Panc1 (cell line): ENCODE measurements at regions not wholly inside any gene's neighbourhood (a gene's known extent, or its start where the extent isn't known, plus 50 kb on each side); places are given as distances from the start of the nearest gene placed in this dataset.

Experiments used
- ATAC-seq: fragments of 200-7000 bp; cut with Tn5 transposase; 2 replicates; pipeline ENCODE4 v1.9.1; 2020; ENCODE audit warnings: mild to moderate bottlenecking, moderate library complexity
- BruUV-seq: library from RNA; stranded (reverse); fragments of 400-500 nt; replicated peaks from 2 replicates; lab custom pipeline; 2021; lab: Mats Ljungman, UMichigan
- CTCF ChIA-PET: fragments of 300-600 bp; sonication (Branson Sonifier 250); formaldehyde crosslinking; loops from one replicate; lab custom pipeline; 2022; ENCODE audit warnings: antibody characterized with exemption; lab: Charles Lee
- POLR2A ChIA-PET: fragments of 300-600 bp; sonication (Branson Sonifier 250); formaldehyde crosslinking; loops from one replicate; lab custom pipeline; 2022; ENCODE audit warnings: antibody characterized with exemption; lab: Charles Lee
- DNase-seq: peaks from one replicate; pipeline ENCODE4 v3.0.0-alpha.2; 2010; ENCODE audit warnings: low read depth, low spot score
- H3K27ac ChIP-seq: 2 replicates; pipeline ENCODE4 v1.5.1; 2011; ENCODE audit warnings: mild to moderate bottlenecking, low read length, inconsistent platforms
- H3K27me3 ChIP-seq: fragments of 200-500 bp; sonication (Bioruptor generic); 2 replicates; pipeline ENCODE4 v1.6.0; 2014; ENCODE audit warnings: low read length, inconsistent platforms; ENCODE audit not compliant: control insufficient read depth, insufficient read depth
- H3K36me3 ChIP-seq: fragments of 200-500 bp; sonication (Bioruptor generic); 2 replicates; pipeline ENCODE4 v1.5.1; 2014; ENCODE audit warnings: inconsistent platforms, mild to moderate bottlenecking, low read length, moderate library complexity; ENCODE audit not compliant: control insufficient read depth, insufficient read depth
- H3K4me1 ChIP-seq: 2 replicates; pipeline ENCODE4 v1.5.1; 2011; ENCODE audit warnings: inconsistent platforms, mild to moderate bottlenecking, low read length, moderate library complexity; ENCODE audit not compliant: control insufficient read depth, insufficient read depth
- H3K4me3 ChIP-seq, 2 experiments: 2 replicates each; pipeline ENCODE4 v1.5.1; 2011 to 2012; ENCODE audit warnings: low read depth in 2 of 2, low read length in 2 of 2, mild to moderate bottlenecking in 2 of 2, inconsistent platforms in 1 of 2, moderate library complexity in 1 of 2
- H3K9me3 ChIP-seq: fragments of 200-500 bp; sonication (Bioruptor generic); 2 replicates; pipeline ENCODE4 v1.5.1; 2014; ENCODE audit warnings: low read depth, mild to moderate bottlenecking, inconsistent platforms, low read length, moderate library complexity; ENCODE audit not compliant: control insufficient read depth, insufficient read depth
- POLR2AphosphoS5 ChIP-seq: IDR thresholded peaks from 2 replicates; pipeline ENCODE4 v1.6.1; 2012; ENCODE audit warnings: mild to moderate bottlenecking, low read depth, low read length, moderate library complexity
- SIN3A ChIP-seq: IDR thresholded peaks from 2 replicates; pipeline ENCODE4 v1.6.1; 2012; ENCODE audit warnings: low read depth, mild to moderate bottlenecking, low read length, moderate library complexity, borderline replicate concordance; ENCODE audit not compliant: insufficient read depth
- TCF7L2 ChIP-seq: IDR thresholded peaks from 2 replicates; pipeline ENCODE4 v1.6.1; 2011; ENCODE audit warnings: mild to moderate bottlenecking, low read depth, low read length, inconsistent platforms
- in situ Hi-C: cut with HindIII; loops from 2 replicates; pipeline ENCODE4 v1.10.0; 2016; ENCODE audit warnings: low sequenced_read_pairs, low pct_unique_long_range_greater_than_20kb
- intact Hi-C: fragments of 100-400 bp; cut with micrococcal nuclease; formaldehyde crosslinking; loops from one replicate; pipeline ENCODE4 v1.10.0; 2022; ENCODE audit not compliant: unreplicated experiment
- TF ChIP-seq, protein P1 (sequence below): fragments of 450-650 bp; IDR thresholded peaks from 2 replicates; pipeline ENCODE4 v1.5.1; 2017; ENCODE audit warnings: mild to moderate bottlenecking
- TF ChIP-seq, protein P2 (sequence below), 2 experiments: IDR thresholded peaks; 2 replicates each; pipeline ENCODE4 v1.6.1; 2011 to 2012; ENCODE audit warnings: low read depth in 2 of 2, control low read depth in 1 of 2, low read length in 1 of 2, mild to moderate bottlenecking in 1 of 2, moderate library complexity in 1 of 2; ENCODE audit not compliant: insufficient read depth in 1 of 2

DNA sequence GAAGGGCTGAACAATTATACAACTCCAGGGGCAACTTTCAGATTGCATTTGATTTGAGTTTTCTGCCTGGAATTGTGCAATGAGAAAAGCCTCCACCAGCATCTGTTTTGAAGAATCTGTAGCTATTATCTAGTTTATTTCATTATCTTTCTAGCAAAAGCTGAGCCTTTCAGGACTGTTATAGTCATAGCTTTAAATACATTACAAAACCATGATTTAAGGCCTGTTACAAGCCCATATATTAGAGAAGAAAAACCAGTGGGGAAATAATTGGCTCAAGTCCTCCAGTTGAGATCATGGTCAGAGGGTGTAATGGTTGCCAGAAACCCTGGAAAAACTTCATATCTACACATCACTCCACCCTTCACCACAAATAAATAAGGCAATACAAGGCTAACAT, 676.2 kb downstream of the HDGFL1 start:
- Histone ChIP-seq H3K27ac (no peak overlapping the region), H3K9me3 (no peaks in the 10 kb centered on the region), H3K4me1 (no peaks in the 10 kb centered on the region), H3K27me3 (no peaks in the 10 kb centered on the region), H3K36me3 (no peaks in the 10 kb centered on the region), H3K4me3 (no peak overlapping the region)
- DNase-seq (no peak), ATAC-seq (no peak)
- intact Hi-C loops (no loop called here), in situ Hi-C loops (no loop called here)
- ChIA-PET POLR2A (no interaction called here), CTCF (no interaction called here)
- TF ChIP-seq, protein P1, sequence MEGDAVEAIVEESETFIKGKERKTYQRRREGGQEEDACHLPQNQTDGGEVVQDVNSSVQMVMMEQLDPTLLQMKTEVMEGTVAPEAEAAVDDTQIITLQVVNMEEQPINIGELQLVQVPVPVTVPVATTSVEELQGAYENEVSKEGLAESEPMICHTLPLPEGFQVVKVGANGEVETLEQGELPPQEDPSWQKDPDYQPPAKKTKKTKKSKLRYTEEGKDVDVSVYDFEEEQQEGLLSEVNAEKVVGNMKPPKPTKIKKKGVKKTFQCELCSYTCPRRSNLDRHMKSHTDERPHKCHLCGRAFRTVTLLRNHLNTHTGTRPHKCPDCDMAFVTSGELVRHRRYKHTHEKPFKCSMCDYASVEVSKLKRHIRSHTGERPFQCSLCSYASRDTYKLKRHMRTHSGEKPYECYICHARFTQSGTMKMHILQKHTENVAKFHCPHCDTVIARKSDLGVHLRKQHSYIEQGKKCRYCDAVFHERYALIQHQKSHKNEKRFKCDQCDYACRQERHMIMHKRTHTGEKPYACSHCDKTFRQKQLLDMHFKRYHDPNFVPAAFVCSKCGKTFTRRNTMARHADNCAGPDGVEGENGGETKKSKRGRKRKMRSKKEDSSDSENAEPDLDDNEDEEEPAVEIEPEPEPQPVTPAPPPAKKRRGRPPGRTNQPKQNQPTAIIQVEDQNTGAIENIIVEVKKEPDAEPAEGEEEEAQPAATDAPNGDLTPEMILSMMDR, result no peak
- no peak for TF ChIP-seq SIN3A
- TF ChIP-seq, protein P2, sequence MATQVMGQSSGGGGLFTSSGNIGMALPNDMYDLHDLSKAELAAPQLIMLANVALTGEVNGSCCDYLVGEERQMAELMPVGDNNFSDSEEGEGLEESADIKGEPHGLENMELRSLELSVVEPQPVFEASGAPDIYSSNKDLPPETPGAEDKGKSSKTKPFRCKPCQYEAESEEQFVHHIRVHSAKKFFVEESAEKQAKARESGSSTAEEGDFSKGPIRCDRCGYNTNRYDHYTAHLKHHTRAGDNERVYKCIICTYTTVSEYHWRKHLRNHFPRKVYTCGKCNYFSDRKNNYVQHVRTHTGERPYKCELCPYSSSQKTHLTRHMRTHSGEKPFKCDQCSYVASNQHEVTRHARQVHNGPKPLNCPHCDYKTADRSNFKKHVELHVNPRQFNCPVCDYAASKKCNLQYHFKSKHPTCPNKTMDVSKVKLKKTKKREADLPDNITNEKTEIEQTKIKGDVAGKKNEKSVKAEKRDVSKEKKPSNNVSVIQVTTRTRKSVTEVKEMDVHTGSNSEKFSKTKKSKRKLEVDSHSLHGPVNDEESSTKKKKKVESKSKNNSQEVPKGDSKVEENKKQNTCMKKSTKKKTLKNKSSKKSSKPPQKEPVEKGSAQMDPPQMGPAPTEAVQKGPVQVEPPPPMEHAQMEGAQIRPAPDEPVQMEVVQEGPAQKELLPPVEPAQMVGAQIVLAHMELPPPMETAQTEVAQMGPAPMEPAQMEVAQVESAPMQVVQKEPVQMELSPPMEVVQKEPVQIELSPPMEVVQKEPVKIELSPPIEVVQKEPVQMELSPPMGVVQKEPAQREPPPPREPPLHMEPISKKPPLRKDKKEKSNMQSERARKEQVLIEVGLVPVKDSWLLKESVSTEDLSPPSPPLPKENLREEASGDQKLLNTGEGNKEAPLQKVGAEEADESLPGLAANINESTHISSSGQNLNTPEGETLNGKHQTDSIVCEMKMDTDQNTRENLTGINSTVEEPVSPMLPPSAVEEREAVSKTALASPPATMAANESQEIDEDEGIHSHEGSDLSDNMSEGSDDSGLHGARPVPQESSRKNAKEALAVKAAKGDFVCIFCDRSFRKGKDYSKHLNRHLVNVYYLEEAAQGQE (IDR thresholded peaks at IDR 0.05; ENCODE audit: insufficient read depth in 1 of 2, low read depth in 2 of 2, low read length in 1 of 2), result no peak
- no peak for TF ChIP-seq POLR2AphosphoS5
- TF ChIP-seq TCF7L2, result no peak
- BruUV-seq, result no TSS peak

- ChIA-PET POLR2A (no interaction called here), CTCF (no interaction called here)
- TF ChIP-seq, protein P2 (IDR thresholded peaks at IDR 0.05; ENCODE audit: insufficient read depth in 1 of 2, low read depth in 2 of 2, low read length in 1 of 2), result no peak
- TF ChIP-seq, protein P1, result no peak
- TF ChIP-seq POLR2AphosphoS5 (no peak), SIN3A (no peak), TCF7L2 (no peak)
- Histone ChIP-seq H3K4me3 (no peak overlapping the region), H3K27me3 (no peaks in the 10 kb centered on the region), H3K36me3 (no peaks in the 10 kb centered on the region), H3K27ac (no peak overlapping the region), H3K4me1 (no peaks in the 10 kb centered on the region), H3K9me3 (no peaks in the 10 kb centered on the region)
- no TSS peak for BruUV-seq
- no peak for DNase-seq
- in situ Hi-C loops (no loop called here), intact Hi-C loops (no loop called here)
- no peak for ATAC-seq
These were observed 677.5 kb downstream of the HDGFL1 start for GRCh38 chr6:23246896-23247295.
